Dermis blood vessel endothelial cell (primary cell): ENCODE measurements at regions not wholly inside any gene's neighbourhood (a gene's known extent, or its start where the extent isn't known, plus 50 kb on each side); places are given as distances from the start of the nearest gene placed in this dataset.

Experiments
- DNase-seq: peaks from one replicate; pipeline ENCODE4 v3.0.0; 2010

DNA sequence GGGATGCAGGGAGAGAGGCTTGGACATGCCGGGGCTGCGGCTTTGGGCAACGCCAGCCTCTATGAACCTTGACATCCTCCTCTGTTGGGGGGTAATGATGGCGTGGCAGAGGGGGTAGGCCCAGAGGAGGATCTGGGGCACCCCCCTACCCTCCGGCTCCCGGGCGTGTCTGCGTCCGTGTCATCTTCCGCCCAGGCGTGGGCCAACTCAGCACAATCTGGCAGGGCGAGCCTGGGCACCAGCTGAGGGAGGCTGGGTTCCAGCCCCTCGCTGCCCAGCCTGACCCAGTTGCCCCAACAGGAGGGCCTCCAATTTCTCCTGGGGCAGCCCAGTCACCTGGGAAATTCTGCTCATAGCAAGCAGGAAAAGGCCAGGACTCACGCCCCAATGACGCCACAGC, 62.9 kb upstream of the IL17B start:
- no peak for DNase-seq

DNA sequence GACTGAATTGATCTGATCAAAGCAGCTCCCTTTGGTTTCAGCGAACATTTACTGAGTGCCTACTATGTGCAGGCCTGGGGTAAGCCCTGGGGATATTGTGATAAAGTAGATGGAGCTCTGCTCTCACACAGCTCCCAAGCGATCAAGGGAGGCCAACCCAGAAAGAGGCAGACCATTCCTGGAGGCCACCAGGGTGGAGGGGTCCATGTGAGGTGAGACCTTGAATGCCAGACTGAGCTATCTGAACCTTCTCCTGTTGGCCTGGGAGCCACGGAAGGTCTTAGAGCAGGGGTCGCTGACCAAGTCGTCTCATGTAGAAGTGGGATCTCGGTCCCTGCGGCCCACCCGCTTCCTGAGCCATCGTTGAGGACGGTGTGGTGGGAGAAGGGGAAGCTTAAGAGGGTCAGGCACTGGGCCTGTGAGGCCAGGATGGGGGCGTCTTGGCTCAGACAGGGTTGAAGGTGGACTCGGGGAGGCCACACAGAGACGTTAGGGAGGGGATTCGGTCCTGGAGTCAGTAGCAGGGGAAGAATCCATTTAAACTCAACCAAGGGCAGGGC, 62.2 kb upstream of the IL17B start:
- no peak for DNase-seq

DNA sequence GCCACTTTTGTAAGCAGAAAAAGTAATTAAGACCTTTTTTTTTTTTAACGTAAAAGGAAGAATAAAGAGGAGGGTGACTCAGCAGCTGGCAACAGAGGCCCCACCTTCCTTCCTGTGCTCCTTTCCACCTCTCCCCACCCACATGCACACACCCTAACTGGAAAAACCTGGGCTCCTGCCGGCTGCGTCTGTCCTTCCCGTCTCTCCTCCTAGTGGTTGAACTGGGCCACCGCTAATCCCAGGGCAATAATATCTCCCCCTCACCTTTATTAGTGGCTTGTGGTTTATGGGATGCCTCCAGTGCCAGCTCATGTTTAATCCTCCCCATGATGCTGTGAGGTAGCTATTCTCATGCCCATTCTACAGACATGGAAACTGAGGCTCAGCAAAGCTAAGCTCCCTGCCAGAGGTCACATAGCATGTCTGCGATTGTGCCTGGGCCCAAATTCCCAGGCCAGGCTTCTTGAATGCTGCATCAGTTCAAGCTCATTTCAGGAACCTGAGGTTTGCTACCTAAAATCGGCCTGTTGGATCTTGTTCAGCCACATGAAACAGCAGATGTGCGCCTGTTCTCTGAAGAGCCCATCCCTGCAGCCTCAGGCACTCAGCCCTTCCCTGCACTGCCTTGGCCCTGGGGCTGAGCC, 60.9 kb upstream of the IL17B start:
- peak; percentile 75 for DNase-seq

DNA sequence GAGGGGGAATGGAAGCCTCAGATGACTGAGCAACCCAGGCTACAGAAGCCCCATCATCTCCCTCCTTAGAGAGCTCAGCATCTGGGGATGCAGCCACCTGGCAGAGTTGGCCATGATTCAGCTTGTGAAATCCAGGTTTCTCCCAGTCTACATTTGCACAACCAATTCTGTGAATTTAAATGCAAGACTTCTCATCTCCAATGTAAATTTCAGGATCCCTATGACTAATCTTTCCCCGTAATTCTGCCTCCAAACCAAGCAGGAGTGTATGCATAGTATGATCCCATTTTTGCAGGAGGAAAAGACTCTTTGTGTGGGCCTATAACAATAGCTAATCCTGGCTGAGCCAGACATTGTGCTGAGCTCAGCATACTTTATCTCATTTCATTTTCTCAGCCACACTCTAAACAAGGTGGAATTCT, 59.6 kb upstream of the IL17B start:
- DNase-seq = no peak

DNA sequence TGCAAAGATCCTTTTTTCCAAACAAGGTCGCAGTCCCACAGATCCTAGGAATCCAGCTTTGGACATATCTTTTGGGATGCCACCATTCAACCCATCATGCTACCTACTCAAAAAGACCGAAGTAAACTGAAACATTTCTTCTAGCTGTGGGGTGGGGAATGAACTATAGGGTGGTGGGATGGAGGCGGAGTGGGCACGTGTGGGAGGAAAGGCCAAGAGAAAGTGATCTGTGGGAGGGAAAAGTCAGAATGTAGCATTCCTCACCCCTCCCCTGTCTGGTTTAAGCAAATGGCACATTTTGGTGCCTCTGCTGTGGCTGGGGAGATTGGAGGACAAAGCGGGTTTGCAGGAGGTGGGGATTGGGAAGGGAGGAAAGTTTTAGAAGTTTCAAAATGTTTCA, 59.2 kb upstream of the IL17B start:
- no peak for DNase-seq

DNA sequence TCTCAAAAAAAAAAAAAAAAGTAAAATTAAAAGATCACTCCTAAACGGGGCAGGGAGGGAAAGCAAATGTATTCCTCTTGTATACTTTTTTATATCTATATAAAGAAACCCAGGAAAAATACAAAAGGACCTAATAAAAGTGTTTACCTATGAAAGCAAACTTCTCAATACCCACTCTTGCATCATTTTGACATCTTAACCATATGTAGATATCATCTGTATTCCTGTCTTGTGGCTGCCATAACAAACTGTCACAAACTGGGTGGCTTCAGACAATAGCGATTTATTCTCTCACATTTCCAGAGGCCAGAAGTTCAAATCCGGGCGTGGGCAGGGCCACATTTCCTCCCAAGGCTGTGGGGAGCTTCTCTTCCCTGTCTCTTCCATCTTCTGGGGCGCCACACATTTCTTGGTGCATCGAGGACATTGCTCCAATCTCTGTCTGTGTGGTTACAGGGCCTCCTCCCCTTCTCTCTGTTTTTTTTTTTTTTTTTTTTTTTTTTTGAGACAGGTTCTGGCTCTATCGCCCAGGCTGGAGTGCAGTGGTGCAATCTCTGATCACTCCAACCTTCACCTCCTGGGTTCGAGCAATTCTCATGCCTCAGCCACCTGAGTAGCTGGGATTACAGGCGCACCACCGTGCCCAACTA, 58.4 kb upstream of the IL17B start:
- no peak for DNase-seq

DNA sequence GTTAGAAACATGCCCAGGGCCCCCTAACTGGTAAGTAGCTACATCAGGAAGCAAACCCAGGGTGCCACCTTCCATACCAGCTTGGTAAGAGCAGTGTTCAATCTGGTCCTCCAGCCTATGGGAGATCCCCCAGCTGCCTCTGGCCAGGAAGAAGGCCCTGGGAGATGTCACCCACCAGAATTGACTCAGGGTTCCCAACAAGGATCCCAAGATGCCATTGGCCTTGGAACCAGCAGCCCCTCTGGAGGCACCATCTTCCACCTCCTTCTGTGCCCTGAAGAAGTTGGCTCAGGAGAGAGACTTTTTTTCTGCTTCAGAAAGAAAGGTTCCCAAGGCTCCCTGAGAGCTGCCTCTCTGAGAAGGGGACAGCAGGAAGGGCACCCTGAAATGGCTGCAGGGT, 56.6 kb upstream of the IL17B start:
- DNase-seq = no peak

DNA sequence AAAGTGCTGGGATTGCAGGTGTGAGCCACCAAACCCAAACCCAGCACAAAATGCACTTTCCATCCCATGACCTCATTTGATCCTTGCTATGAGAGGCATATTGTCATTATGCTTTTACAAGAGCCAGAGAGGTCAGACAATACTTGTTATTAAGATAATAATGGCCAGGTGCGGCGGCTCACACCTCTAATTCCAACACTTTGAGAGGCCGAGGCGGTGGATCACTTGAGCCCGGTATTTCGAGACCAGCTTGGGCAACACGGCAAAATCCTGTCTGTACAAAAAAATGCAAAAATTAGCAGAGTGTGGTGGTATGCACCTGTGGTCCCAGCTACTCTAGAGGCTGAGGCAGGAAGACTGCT, 55.9 kb upstream of the IL17B start:
- no peak for DNase-seq

DNA sequence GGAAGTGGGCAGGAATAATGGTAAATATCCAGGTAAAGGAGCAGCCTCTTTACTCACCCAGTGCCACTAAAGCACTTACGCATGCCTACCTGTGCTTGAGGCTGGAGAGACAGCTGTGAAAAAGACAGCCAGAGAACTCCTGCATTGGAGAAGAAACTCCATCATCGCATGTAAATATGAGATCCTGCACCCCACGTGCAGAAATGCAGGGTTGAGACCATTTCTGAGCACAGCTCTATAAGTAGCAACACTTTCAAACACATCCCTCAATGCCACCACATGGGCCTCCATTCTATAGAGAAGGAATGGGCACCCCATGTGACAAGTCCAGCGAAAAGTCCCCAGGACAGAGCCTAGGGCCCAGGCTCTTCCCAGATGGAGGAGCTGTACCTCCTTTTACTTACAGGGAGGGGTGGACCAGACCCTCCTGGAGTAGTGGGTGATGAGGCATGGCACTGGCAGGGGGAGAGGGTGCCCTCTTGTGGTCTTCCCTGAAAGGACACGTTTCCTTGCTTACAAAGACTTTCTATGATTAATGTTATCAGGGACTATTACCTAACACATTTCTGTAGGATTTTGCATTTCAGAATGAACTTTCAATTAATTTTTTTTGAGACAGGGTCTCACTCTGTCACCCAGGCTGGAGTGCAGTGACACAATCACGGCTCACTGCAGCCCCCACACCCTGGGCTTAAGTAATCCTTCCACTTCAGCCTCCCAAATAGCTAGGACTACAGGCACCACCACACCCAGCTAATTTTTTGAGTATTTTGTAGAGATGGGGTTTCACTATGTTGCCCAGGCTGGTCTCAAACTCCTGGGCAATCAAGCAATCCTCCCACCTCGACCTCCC, 55.3 kb upstream of the IL17B start:
- DNase-seq = peak; percentile 80

DNA sequence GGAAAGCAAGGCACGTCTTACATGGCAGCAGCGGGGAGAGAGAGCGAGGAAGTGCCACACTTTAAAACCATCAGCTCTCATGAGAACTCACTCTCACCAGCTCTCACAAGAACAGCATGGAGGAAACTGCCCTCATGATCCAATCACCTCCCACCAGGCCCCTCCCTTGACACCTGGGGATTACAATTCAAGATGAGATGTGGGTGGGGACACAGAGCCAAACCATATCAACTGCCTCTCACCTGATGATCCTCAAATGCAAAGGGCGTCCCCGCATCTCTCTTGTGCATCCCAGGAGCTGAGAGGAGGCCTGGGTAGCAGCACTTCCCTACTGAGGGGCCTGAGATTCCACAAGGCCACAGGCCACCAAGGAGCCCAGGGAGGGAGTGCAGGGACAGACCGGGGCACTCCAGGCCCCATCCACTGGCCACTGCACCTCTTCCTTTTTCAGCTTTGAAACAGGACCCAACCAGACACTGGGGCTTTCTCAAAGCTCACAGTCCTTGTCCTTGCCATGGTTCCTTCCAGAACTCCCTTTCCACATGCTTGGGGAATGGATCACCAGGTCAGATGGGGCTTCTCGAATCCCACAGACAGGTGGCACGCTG, 54.5 kb upstream of the IL17B start:
- no peak for DNase-seq

DNA sequence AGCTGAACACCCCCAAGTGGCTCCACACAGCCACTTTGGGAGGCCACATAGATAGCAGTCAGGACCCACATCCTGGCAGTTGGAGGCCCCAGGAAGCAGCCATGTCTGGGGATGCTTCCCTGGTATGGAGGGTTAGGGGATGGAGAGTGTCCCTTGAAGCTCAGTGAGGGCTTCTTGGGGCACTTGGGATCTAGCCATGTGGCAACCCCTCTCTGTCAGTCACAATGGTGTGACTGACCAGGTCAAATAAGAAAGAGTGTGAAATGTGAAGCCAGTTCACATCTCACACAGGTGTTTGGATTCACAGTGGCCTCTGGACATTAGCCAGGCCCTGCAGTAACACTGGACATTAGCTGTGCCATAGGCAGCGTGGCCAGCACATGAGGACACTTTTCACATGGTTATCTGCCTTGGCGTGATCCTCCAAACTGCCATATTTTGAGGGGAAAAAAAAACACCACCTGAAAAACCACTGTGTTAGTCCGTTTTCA, 53.9 kb upstream of the IL17B start:
- no peak for DNase-seq

DNA sequence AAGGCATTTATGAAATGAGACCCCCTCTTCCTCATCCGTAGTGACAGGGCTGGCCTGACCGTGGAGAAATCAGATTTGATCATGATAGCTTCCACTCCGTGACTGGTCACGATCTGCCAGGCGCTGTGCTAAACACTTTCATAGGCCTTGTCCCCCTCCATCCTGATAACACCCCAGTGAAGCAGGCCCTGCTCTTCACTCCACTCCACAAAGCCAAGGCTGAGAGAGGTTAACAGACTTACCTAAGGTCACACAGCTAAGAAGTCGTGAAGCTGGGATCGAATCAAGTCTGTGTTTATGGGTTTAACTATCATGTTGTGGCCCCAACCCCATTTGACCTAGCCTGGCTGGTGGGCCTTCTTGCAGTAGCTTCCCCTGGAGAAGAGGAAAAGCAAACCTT, 53.3 kb upstream of the IL17B start:
- no peak for DNase-seq

DNA sequence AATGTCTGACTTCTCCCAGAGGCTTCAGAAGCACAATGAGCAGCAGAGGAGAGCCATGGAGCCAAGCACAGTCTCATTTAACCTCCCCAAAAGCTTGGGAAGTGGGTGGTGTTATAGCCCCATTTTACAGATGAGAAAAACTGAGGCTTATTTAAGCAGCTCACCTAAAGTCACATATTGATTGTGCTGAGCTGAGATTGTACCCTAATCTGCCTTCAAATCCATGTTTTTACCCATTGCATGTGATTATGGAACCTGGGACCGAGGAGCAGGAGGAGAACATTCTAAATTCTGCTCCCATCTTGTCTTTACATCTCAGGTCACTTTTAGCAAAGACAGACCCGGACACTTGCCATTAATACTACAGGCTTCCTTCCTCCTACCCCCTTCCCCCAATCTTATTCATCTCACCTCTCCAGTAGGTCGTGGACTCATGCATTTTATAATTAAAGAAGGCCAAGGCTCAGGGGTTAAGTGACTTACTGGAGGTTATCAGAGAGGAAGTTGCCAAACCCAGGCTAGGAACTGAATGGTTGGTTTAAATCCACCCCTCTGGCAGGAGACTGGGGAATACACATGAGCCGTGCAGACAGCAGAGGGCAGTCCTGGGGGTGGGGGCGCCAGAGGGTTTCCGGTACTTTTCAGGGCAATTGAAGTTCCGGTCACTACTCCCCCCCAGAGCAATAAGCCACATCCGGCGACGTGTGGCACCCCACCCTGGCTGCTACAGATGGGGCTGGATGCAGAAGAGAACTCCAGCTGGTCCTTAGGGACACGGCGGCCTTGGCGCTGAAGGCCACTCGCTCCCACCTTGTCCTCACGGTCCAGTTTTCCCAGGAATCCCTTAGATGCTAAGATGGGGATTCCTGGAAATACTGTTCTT, 51.0 kb upstream of the IL17B start:
- peak; percentile 58 for DNase-seq
